ENCODE measurements at regions not wholly inside any gene's neighbourhood (a gene's known extent, or its start where the extent isn't known, plus 50 kb on each side); places are given as distances from the start of the nearest gene placed in this dataset.

DNA sequence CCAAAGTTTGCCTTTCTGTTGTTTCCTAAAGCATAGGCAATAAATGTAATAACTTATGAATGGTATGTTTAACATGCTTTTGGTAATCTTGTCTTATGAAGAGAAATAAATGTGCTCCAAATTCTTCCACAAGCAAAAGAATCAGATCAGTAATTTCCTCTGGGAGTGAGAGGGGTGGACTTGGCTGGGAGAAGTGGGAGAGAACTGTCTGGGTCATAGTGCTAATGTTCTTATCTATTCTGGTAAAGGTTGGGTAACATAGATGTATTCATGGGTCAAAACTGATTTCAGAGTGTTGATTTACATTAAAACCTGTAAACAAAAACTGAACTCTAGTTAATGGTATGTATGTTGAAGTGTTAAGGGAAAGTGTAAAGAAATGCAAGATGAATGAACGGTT, 211.7 kb upstream of the IRS2 start:
- TF ChIP-seq YY1 (IDR thresholded peaks at IDR 0.05; ENCODE audit: borderline replicate concordance in 1 of 3, control insufficient read depth in 1 of 3, extremely low read depth in 1 of 3, insufficient read depth in 3 of 3, insufficient read length in 1 of 3, insufficient replicate concordance in 2 of 3, low read depth in 1 of 3, low read length in 2 of 3) (no peak), BRF1 (IDR thresholded peaks at IDR 0.05; ENCODE audit: borderline replicate concordance, extremely low read depth, insufficient read length) (no peak)
